Ovary (tissue), 7 donors: ENCODE measurements at regions not wholly inside any gene's neighbourhood (a gene's known extent, or its start where the extent isn't known, plus 50 kb on each side); places are given as distances from the start of the nearest gene placed in this dataset.

Experiments
- DNase-seq, 5 donors: peaks; one replicate each; pipeline ENCODE4 v3.0.0-alpha.2; 2019 to 2020
- H3K27ac ChIP-seq, 2 donors: fragments of 200-600 bp; one replicate each; pipeline versions ENCODE4 v1.5.1 to v1.8.0; 2019 to 2022
- H3K27me3 ChIP-seq: fragments of 200-600 bp; one replicate; pipeline ENCODE4 v1.8.0; 2022
- H3K36me3 ChIP-seq: fragments of 200-600 bp; sonication (generic); one replicate; pipeline ENCODE4 v1.5.1; 2019
- H3K4me1 ChIP-seq: one replicate; pipeline ENCODE4 v1.8.1; 2013; ENCODE audit warnings: mild to moderate bottlenecking, moderate library complexity; ENCODE audit not compliant: insufficient read depth
- H3K4me3 ChIP-seq: fragments of 200-600 bp; sonication (generic); one replicate; pipeline ENCODE4 v1.5.1; 2017
- H3K9me3 ChIP-seq, 2 donors: fragments of 200-600 bp in 1 of 2; sonication (generic) in 1 of 2; one replicate each; pipeline versions ENCODE4 v1.5.1 to v1.8.1; 2013 to 2019; ENCODE audit warnings: mild to moderate bottlenecking in 1 of 2, moderate library complexity in 1 of 2
- EP300 ChIP-seq: sonication (generic); formaldehyde crosslinking; IDR thresholded peaks from one replicate; pipeline ENCODE4 v1.6.1; 2017; ENCODE audit warnings: antibody characterized with exemption
- POLR2A ChIP-seq: fragments of 450-650 bp; IDR thresholded peaks from one replicate; pipeline ENCODE4 v1.6.1; 2017; ENCODE audit warnings: antibody characterized with exemption, mild to moderate bottlenecking, moderate library complexity
- WGBS, 3 donors: extraction: QIAGEN DNeasy Blood & Tissue Kit in 1 of 3; methylation state at CpG; one replicate each; pipeline versions ENCODE4 v1.1.5 to v1.1.7; 2013 to 2017; 5-methylcytosine and 5-hydroxymethylcytosine counted together
- intact Hi-C, 4 donors: fragments of 100-400 bp; cut with DNase I; formaldehyde crosslinking; loops; one replicate each; pipeline versions ENCODE4 v1.11.0 to v1.15.1; 2022 to 2023
- TF ChIP-seq, protein P1 (sequence below), 3 donors: fragments of 450-650 bp in 2 of 3; fragments of 200-600 bp in 1 of 3; IDR thresholded peaks; one replicate each; pipeline versions ENCODE4 v1.5.1 to v1.8.0; 2016 to 2022; ENCODE audit warnings: antibody characterized with exemption in 3 of 3, mild to moderate bottlenecking in 1 of 3
- donor health status: DM: no; HTN: no; CAD: no; lungs with moderate emphysema.
- donor health status: DM: no; HTN: no; CAD: no.
- donor health status: Bipolar disorder and iron deficiency.
- donor health status: DM: no; HTN: no; CAD: no.
- donor health status: DM: yes; HTN: yes; CAD: no.

DNA sequence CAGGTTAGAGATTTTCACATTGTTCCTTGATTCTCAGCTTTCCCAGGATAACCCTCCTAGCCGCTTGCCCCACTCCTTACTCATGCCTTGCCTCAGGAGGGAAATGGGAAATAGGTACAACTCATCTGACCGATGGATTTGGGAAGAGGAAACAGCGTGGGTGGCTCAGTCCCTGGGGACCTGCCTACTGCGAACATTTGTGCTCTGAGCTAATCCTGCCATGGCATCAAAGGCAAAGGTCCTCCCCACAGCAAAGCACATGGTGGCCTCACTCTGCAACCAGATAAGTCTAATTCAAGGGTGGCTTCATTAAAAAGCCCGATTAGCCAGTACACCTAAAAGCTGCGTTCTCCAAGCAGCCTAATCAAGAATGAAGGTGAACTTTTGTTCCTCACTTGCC lies 82.4 kb upstream of the ADRA1B start:
- H3K27ac ChIP-seq, result no peak overlapping the region
- no peaks in the 10 kb centered on the region for H3K27me3 ChIP-seq
- TF ChIP-seq EP300 (no peak), POLR2A (no peak)
- TF ChIP-seq, protein P1, sequence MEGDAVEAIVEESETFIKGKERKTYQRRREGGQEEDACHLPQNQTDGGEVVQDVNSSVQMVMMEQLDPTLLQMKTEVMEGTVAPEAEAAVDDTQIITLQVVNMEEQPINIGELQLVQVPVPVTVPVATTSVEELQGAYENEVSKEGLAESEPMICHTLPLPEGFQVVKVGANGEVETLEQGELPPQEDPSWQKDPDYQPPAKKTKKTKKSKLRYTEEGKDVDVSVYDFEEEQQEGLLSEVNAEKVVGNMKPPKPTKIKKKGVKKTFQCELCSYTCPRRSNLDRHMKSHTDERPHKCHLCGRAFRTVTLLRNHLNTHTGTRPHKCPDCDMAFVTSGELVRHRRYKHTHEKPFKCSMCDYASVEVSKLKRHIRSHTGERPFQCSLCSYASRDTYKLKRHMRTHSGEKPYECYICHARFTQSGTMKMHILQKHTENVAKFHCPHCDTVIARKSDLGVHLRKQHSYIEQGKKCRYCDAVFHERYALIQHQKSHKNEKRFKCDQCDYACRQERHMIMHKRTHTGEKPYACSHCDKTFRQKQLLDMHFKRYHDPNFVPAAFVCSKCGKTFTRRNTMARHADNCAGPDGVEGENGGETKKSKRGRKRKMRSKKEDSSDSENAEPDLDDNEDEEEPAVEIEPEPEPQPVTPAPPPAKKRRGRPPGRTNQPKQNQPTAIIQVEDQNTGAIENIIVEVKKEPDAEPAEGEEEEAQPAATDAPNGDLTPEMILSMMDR (IDR thresholded peaks at IDR 0.05), result no peak
- no peak overlapping the region for H3K4me3 ChIP-seq
- DNase-seq, result no peak
- H3K4me1 ChIP-seq, result no peaks in the 10 kb centered on the region
- WGBS, 3 donors, result 72 to 76% (median 74%) methylated on average over 6 of the region's 6 CpGs
- H3K9me3 ChIP-seq, result no peaks in the 10 kb centered on the region
- no peaks in the 10 kb centered on the region for H3K36me3 ChIP-seq
- intact Hi-C loops, result no loop called here

DNA sequence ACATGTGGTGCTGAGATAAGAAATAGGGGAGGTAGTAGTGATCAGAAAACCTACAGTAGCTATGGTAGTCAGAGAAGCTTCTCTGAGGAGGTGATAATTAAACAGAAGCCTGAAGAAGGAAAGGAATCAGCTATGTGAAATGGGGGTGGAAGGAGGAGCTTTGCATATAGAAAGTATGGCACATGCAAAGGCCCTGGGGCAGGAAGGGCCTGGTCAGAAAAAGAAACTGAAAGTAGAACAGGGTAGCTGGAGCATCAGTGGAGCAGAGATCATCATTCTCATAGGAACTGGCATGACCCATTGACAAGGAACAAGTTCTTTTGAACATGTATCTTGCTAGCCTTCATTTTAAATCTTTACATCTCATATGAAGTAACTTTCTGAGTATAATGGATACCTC lies 80.7 kb upstream of the ADRA1B start:
- intact Hi-C loops, result no loop called here
- Histone ChIP-seq H3K27ac (no peak overlapping the region), H3K4me1 (no peaks in the 10 kb centered on the region), H3K4me3 (no peak overlapping the region), H3K36me3 (no peaks in the 10 kb centered on the region), H3K27me3 (no peaks in the 10 kb centered on the region), H3K9me3 (no peaks in the 10 kb centered on the region)
- no peak for DNase-seq
- TF ChIP-seq EP300, result no peak
- TF ChIP-seq, protein P1 (IDR thresholded peaks at IDR 0.05), result no peak
- TF ChIP-seq POLR2A, result no peak

DNA sequence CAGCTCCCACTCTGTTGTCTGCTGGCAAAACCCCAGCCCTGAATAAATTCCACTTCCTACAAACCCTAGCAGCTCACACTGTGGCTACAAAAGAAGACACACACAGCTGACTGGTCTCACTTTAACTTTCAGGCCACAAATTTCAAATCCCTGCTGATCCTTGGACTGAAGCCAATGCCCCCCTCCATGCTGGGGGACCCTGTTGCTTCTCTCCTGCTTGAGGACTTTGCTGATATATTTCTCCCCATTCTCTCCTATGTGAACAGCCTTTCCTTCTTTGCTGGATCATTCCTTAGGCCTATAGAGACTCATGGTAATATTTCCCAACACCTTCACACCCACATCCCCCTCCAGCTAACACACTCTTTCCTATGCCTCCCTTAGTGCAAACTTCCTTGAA lies 79.6 kb upstream of the ADRA1B start:
- intact Hi-C loops, result no loop called here
- Histone ChIP-seq H3K27ac (no peak overlapping the region), H3K4me1 (no peaks in the 10 kb centered on the region), H3K36me3 (no peaks in the 10 kb centered on the region), H3K27me3 (no peaks in the 10 kb centered on the region), H3K4me3 (no peak overlapping the region), H3K9me3 (no peaks in the 10 kb centered on the region)
- TF ChIP-seq EP300 (no peak), POLR2A (no peak)
- TF ChIP-seq, protein P1 (IDR thresholded peaks at IDR 0.05), result no peak
- no peak for DNase-seq

DNA sequence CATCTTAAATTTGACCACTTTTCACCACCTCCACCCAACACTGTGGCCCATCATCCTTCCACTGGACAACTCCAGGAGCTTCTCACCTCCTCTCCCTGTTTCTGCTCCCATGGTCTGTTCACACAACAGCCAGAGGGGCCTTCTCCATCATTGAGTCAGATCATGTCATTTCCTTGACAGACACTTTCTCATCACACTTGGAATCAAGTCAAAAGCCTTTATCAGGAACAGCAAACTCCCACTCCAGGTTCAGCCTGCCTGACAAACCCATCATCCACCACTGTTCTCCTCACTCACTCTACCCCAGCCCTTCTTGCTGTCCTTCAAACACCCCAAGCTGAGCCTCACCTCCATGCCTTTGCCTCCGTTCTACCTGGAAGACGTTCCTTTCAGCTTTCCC lies 78.4 kb upstream of the ADRA1B start:
- no peaks in the 10 kb centered on the region for H3K27me3 ChIP-seq
- intact Hi-C loops, result no loop called here
- no peaks in the 10 kb centered on the region for H3K36me3 ChIP-seq
- 87 to 94% (median 90%) methylated on average over 2 of the region's 2 CpGs for WGBS, 3 donors
- TF ChIP-seq EP300 (no peak), POLR2A (no peak)
- TF ChIP-seq, protein P1 (IDR thresholded peaks at IDR 0.05), result no peak
- no peak overlapping the region for H3K4me3 ChIP-seq
- no peaks in the 10 kb centered on the region for H3K9me3 ChIP-seq
- no peak overlapping the region for H3K27ac ChIP-seq
- DNase-seq, result no peak
- no peaks in the 10 kb centered on the region for H3K4me1 ChIP-seq
